H1 (cell line): ENCODE measurements at regions not wholly inside any gene's neighbourhood (a gene's known extent, or its start where the extent isn't known, plus 50 kb on each side); places are given as distances from the start of the nearest gene placed in this dataset.

Source experiments
- CTCF ChIA-PET: fragments of 300-600 bp; sonication (Branson Sonifier 250); formaldehyde crosslinking; loops from one replicate; lab custom pipeline; 2021; ENCODE audit not compliant: partially characterized antibody; lab: Charles Lee
- POLR2A ChIA-PET: fragments of 300-600 bp; sonication (Branson Sonifier 250); formaldehyde crosslinking; loops from one replicate; lab custom pipeline; 2021; ENCODE audit warnings: inconsistent platforms; ENCODE audit not compliant: partially characterized antibody; lab: Charles Lee
- DNase-seq, 2 experiments: peaks; one replicate each; pipeline versions ENCODE4 v3.0.0 to v3.0.0-alpha.2; 2010 to 2022; ENCODE audit warnings: low spot score in 2 of 2, low read depth in 1 of 2, mixed read lengths in 1 of 2
- FAIRE-seq: peaks from 2 replicates; lab custom pipeline; 2011; peaks lifted over from hg19 to GRCh38; lab: Jason Lieb, UNC
- H2AFZ ChIP-seq: 2 replicates; pipeline ENCODE4 v1.8.1; 2012; ENCODE audit warnings: low read length, inconsistent platforms
- H2AK5ac ChIP-seq: 2 replicates; pipeline ENCODE4 v1.6.1; 2013; ENCODE audit warnings: low read depth, low read length
- H2BK120ac ChIP-seq: replicated peaks from 2 replicates; pipeline ENCODE3; 2013; ENCODE audit warnings: low read depth, low read length, inconsistent platforms
- H2BK12ac ChIP-seq: 2 replicates; pipeline ENCODE4 v1.6.1; 2013; ENCODE audit warnings: low read depth, low read length
- H2BK15ac ChIP-seq: 2 replicates; pipeline ENCODE4 v1.6.1; 2013; ENCODE audit warnings: low read length
- H2BK20ac ChIP-seq: 2 replicates; pipeline ENCODE4 v1.6.1; 2013; ENCODE audit warnings: low read length
- H2BK5ac ChIP-seq: 2 replicates; pipeline ENCODE4 v1.6.1; 2013; ENCODE audit warnings: low read depth, low read length
- H3K14ac ChIP-seq: 2 replicates; pipeline ENCODE4 v1.6.1; 2013; ENCODE audit warnings: inconsistent platforms; ENCODE audit not compliant: insufficient read length
- H3K18ac ChIP-seq: 2 replicates; pipeline ENCODE4 v1.6.1; 2013; ENCODE audit warnings: low read length; ENCODE audit errors: extremely low read depth
- H3K23ac ChIP-seq: 2 replicates; pipeline ENCODE4 v1.6.1; 2013; ENCODE audit warnings: inconsistent platforms; ENCODE audit not compliant: insufficient read length
- H3K23me2 ChIP-seq: 2 replicates; pipeline ENCODE4 v1.6.1; 2013; ENCODE audit warnings: low read depth, low read length
- H3K27ac ChIP-seq: 2 replicates; pipeline ENCODE4 v1.6.1; 2011; ENCODE audit warnings: low read depth, low read length, inconsistent platforms
- H3K27me3 ChIP-seq, 4 experiments: replicated peaks in 1 of 4; 1 replicate in 1 of 4; 2 replicates in 3 of 4; pipeline versions ENCODE4 v1.6.1 to v1.8.1; 2011 to 2013; ENCODE audit warnings: low read length in 3 of 4, mild to moderate bottlenecking in 3 of 4, inconsistent platforms in 2 of 4, mixed read lengths in 2 of 4, moderate library complexity in 1 of 4; ENCODE audit not compliant: control insufficient read depth in 3 of 4, insufficient read depth in 3 of 4; ENCODE audit errors: extremely low read depth in 1 of 4
- H3K36me3 ChIP-seq, 4 experiments: 2 replicates each; pipeline versions ENCODE4 v1.6.1 to v1.8.1; 2011 to 2013; ENCODE audit warnings: mild to moderate bottlenecking in 4 of 4, low read length in 3 of 4, moderate library complexity in 2 of 4, control low read depth in 1 of 4, inconsistent platforms in 1 of 4; ENCODE audit not compliant: insufficient read depth in 4 of 4, control insufficient read depth in 2 of 4
- H3K4ac ChIP-seq: replicated peaks from 2 replicates; pipeline ENCODE3; 2013; ENCODE audit warnings: low read length, low read depth, mixed read lengths, inconsistent platforms; ENCODE audit not compliant: insufficient read length
- H3K4me1 ChIP-seq, 4 experiments: replicated peaks in 1 of 4; 1 replicate in 1 of 4; 2 replicates in 3 of 4; pipeline versions ENCODE4 v1.6.1 to v1.8.1; 2011 to 2013; ENCODE audit warnings: low read length in 3 of 4, inconsistent platforms in 2 of 4, mixed read lengths in 1 of 4; ENCODE audit not compliant: insufficient read depth in 4 of 4, control insufficient read depth in 3 of 4
- H3K4me2 ChIP-seq, 2 experiments: 2 replicates each; pipeline versions ENCODE4 v1.6.1 to v1.8.1; 2011 to 2013; ENCODE audit warnings: low read depth in 2 of 2, low read length in 2 of 2, control low read depth in 1 of 2, inconsistent platforms in 1 of 2, mild to moderate bottlenecking in 1 of 2; ENCODE audit not compliant: insufficient read depth in 1 of 2
- H3K4me3 ChIP-seq, 4 experiments: fragments of 200-600, 300-600 bp in 1 of 4; sonication (generic), shearing (Covaris generic), sonication (Bioruptor Twin) in 1 of 4; 2 replicates each; pipeline versions ENCODE4 v1.5.1 to v1.8.1; 2011 to 2016; ENCODE audit warnings: low read length in 4 of 4, low read depth in 3 of 4, control low read depth in 2 of 4, inconsistent platforms in 2 of 4, mild to moderate bottlenecking in 2 of 4, mixed read lengths in 1 of 4, moderate library complexity in 1 of 4; ENCODE audit not compliant: insufficient read depth in 2 of 4; ENCODE audit errors: extremely low read depth in 1 of 4
- H3K56ac ChIP-seq: replicated peaks from 2 replicates; pipeline ENCODE3; 2013; ENCODE audit warnings: low read depth, mild to moderate bottlenecking, mixed read lengths, low read length, inconsistent platforms; ENCODE audit not compliant: insufficient read length
- H3K79me1 ChIP-seq: 2 replicates; pipeline ENCODE4 v1.6.1; 2013; ENCODE audit warnings: low read depth, low read length, control low read depth
- H3K79me2 ChIP-seq, 2 experiments: 2 replicates each; pipeline versions ENCODE4 v1.6.1 to v1.8.1; 2012 to 2013; ENCODE audit warnings: low read length in 2 of 2, mild to moderate bottlenecking in 2 of 2, inconsistent platforms in 1 of 2; ENCODE audit not compliant: insufficient read depth in 2 of 2, control insufficient read depth in 1 of 2
- H3K9ac ChIP-seq, 4 experiments: replicated peaks in 1 of 4; 1 replicate in 1 of 4; 2 replicates in 3 of 4; pipeline versions ENCODE4 v1.6.1 to v1.8.1; 2011 to 2013; ENCODE audit warnings: low read depth in 3 of 4, low read length in 3 of 4, control low read depth in 2 of 4, mild to moderate bottlenecking in 2 of 4, moderate library complexity in 2 of 4, inconsistent platforms in 1 of 4; ENCODE audit errors: extremely low read depth in 1 of 4
- H3K9me3 ChIP-seq, 2 experiments: 2 replicates each; pipeline versions ENCODE4 v1.6.1 to v1.8.1; 2012 to 2013; ENCODE audit warnings: mild to moderate bottlenecking in 2 of 2, moderate library complexity in 2 of 2, control low read depth in 1 of 2, inconsistent platforms in 1 of 2, low read depth in 1 of 2, low read length in 1 of 2, mixed read lengths in 1 of 2; ENCODE audit not compliant: insufficient read depth in 2 of 2
- H4K20me1 ChIP-seq, 2 experiments: replicated peaks in 1 of 2; 2 replicates each; pipeline versions ENCODE3 to v1.8.1; 2011 to 2013; ENCODE audit warnings: inconsistent platforms in 2 of 2, low read length in 2 of 2, mild to moderate bottlenecking in 1 of 2; ENCODE audit not compliant: insufficient read depth in 2 of 2, control insufficient read depth in 1 of 2
- H4K5ac ChIP-seq: 2 replicates; pipeline ENCODE4 v1.6.1; 2013; ENCODE audit warnings: low read length, low read depth, mixed read lengths, inconsistent platforms; ENCODE audit not compliant: insufficient read length
- H4K8ac ChIP-seq: 2 replicates; pipeline ENCODE4 v1.8.0; 2013; ENCODE audit warnings: mild to moderate bottlenecking, moderate library complexity, low read length, inconsistent platforms; ENCODE audit not compliant: insufficient read depth; ENCODE audit errors: extremely low read depth
- H4K91ac ChIP-seq: replicated peaks from 2 replicates; pipeline ENCODE3; 2013; ENCODE audit warnings: low read length, mixed read lengths, inconsistent platforms; ENCODE audit not compliant: insufficient read length
- CTBP2 ChIP-seq: IDR thresholded peaks from 2 replicates; pipeline ENCODE4 v1.7.0; 2011; ENCODE audit warnings: borderline replicate concordance, mild to moderate bottlenecking, moderate library complexity, mixed read lengths, low read length; ENCODE audit not compliant: insufficient read depth, insufficient read length
- KDM5A ChIP-seq: fragments of 200-600 bp; IDR thresholded peaks from 2 replicates; pipeline ENCODE4 v1.7.1; 2012; ENCODE audit warnings: mild to moderate bottlenecking, low read length, inconsistent platforms, mixed read lengths
- SRF ChIP-seq: IDR thresholded peaks from 2 replicates; pipeline ENCODE4 v1.6.1; 2011; ENCODE audit warnings: mild to moderate bottlenecking, low read depth, low read length, moderate library complexity
- TBP ChIP-seq: IDR thresholded peaks from 2 replicates; pipeline ENCODE4 v1.6.1; 2011; ENCODE audit warnings: low read depth, low read length, improper control_type of control experiment

DNA sequence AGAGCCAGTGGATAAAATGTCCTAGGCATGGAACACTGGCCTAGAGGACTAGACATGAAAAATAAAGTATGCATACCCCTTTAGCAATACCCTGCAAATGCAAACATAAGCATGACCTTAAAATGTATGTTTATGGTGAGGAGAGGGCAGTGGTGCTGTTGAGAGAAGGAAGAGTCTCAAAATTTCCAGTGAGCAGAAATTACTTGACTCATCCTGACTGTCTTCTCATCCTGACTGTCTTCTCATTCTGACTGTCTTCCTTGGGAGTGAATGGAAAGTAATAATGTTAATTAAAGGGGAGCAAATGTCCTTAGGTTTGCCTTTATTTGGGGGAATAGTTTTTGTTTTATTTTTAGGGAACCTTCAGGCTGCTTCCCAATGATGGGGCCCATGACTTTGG is 121.5 kb upstream of the GALNT15 start:
- Histone ChIP-seq H2AFZ (no peak overlapping the region), H2BK120ac (no peak overlapping the region), H3K79me2 (no peaks in the 10 kb centered on the region), H3K36me3 (no peaks in the 10 kb centered on the region), H3K9ac (no peak overlapping the region), H4K91ac (no peak overlapping the region), H3K23me2 (no peaks in the 10 kb centered on the region), H3K4me2 (no peak overlapping the region), H4K20me1 (no peaks in the 10 kb centered on the region), H2BK12ac (no peak overlapping the region), H2BK20ac (no peak overlapping the region), H3K4me1 (no peaks in the 10 kb centered on the region), H3K18ac (no peak overlapping the region), H3K27me3 (no peaks in the 10 kb centered on the region), H3K23ac (no peak overlapping the region), H3K4ac (no peak overlapping the region), H3K79me1 (no peaks in the 10 kb centered on the region), H4K5ac (no peak overlapping the region), H3K27ac (no peak overlapping the region), H4K8ac (no peak overlapping the region), H2AK5ac (no peak overlapping the region), H3K9me3 (no peaks in the 10 kb centered on the region), H2BK15ac (no peak overlapping the region), H3K4me3 (no peak overlapping the region), H3K14ac (no peak overlapping the region), H2BK5ac (no peak overlapping the region), H3K56ac (no peak overlapping the region)
- ChIA-PET CTCF (no interaction called here), POLR2A (no interaction called here)
- DNase-seq (no peak), FAIRE-seq (no peak)
- TF ChIP-seq CTBP2 (no peak), SRF (no peak), TBP (no peak), KDM5A (no peak)
